Stimulated activated CD8-positive, alpha-beta memory T cell treated with anti-CD3 and anti-CD28 coated beads, Interleukin-7, amount 100 ng/mL, for 4 hours (primary cell): ENCODE measurements at regions not wholly inside any gene's neighbourhood (a gene's known extent, or its start where the extent isn't known, plus 50 kb on each side); places are given as distances from the start of the nearest gene placed in this dataset.
"Not testable (repeated sequence)": the region's sequence is repeated elsewhere in the genome, so short reads cannot be mapped to it uniquely, and the experiment has no call there.

ENCODE experiments used
- DNase-seq, 2 donors: peaks; one replicate each; pipeline ENCODE4 v3.0.0-alpha.2; 2020; ENCODE audit warnings: low read depth in 2 of 2

- DNase-seq, result no peak
Measured at GRCh38 chr5:68658810-68659372, 434.9 kb upstream of the SLC30A5 start.

- DNase-seq, result no peak
Measured at GRCh38 chr5:68659881-68660280, 433.9 kb upstream of the SLC30A5 start.

- DNase-seq, result no peak
Measured at GRCh38 chr5:68661237-68661636, 432.6 kb upstream of the SLC30A5 start.

GRCh38 chr5:68662804-68663307 lies 431.0 kb upstream of the SLC30A5 start:
- no peak for DNase-seq

GRCh38 chr5:68669864-68670575 lies 423.8 kb upstream of the SLC30A5 start:
- no peak for DNase-seq

- no peak for DNase-seq
Measured at GRCh38 chr5:68673106-68673822, 420.6 kb upstream of the SLC30A5 start.

GRCh38 chr5:68673823-68674180 lies 420.0 kb upstream of the SLC30A5 start:
- no peak for DNase-seq

- no peak for DNase-seq
Measured at GRCh38 chr5:68679041-68679440, 414.8 kb upstream of the SLC30A5 start.

- no peak for DNase-seq
Measured at GRCh38 chr5:68680366-68680765, 413.4 kb upstream of the SLC30A5 start.

GRCh38 chr5:68681929-68682328 lies 411.9 kb upstream of the SLC30A5 start:
- DNase-seq, result no peak

- no peak for DNase-seq
Measured at GRCh38 chr5:68682400-68683160, 411.2 kb upstream of the SLC30A5 start.

- DNase-seq, result no peak
Measured at GRCh38 chr5:68683632-68684036, 410.2 kb upstream of the SLC30A5 start.

GRCh38 chr5:68685863-68686262 lies 408.0 kb upstream of the SLC30A5 start:
- no peak for DNase-seq

GRCh38 chr5:68688547-68688946 lies 405.3 kb upstream of the SLC30A5 start:
- no peak for DNase-seq

- DNase-seq, result no peak
Measured at GRCh38 chr5:68689010-68689409, 404.8 kb upstream of the SLC30A5 start.

GRCh38 chr5:68691874-68692273 lies 401.9 kb upstream of the SLC30A5 start:
- not testable (repeated sequence) for DNase-seq

GRCh38 chr5:68698025-68698940 lies 395.5 kb upstream of the SLC30A5 start:
- no peak for DNase-seq

- DNase-seq, result no peak
Measured at GRCh38 chr5:68699966-68700365, 393.8 kb upstream of the SLC30A5 start.

- DNase-seq, result no peak
Measured at GRCh38 chr5:68707575-68707974, 386.2 kb upstream of the SLC30A5 start.

- DNase-seq, result no peak
Measured at GRCh38 chr5:68708156-68708841, 385.5 kb upstream of the SLC30A5 start.

- DNase-seq, result no peak
Measured at GRCh38 chr5:68708842-68709170, 385.0 kb upstream of the SLC30A5 start.
